ENCODE measurements at regions not wholly inside any gene's neighbourhood (a gene's known extent, or its start where the extent isn't known, plus 50 kb on each side); places are given as distances from the start of the nearest gene placed in this dataset.

- Histone ChIP-seq H3K18ac (ENCODE audit: insufficient read length, low read depth, low read length) (no peak overlapping the region), H2BK120ac (ENCODE audit: low read depth, low read length, poor library complexity, severe bottlenecking) (no peak overlapping the region), H3T11ph (ENCODE audit: low read length) (no peak overlapping the region), H2BK20ac (ENCODE audit: low read depth, low read length, poor library complexity, severe bottlenecking) (no peak overlapping the region), H3K23me2 (ENCODE audit: insufficient read length, low read depth, low read length, poor library complexity, severe bottlenecking) (no peaks in the 10 kb centered on the region), H3K4me1 (ENCODE audit: insufficient read depth, low read length) (0 out of 2 replicates have a peak, but pooled peaks cover 2% of the 10 kb centered on the region), H2BK5ac (ENCODE audit: insufficient read length, low read length) (no peak overlapping the region), H3K27me3 (ENCODE audit: insufficient read depth, low read length) (no peaks in the 10 kb centered on the region), H4K8ac (replicated peaks; ENCODE audit: insufficient read length, low read depth, low read length) (no peak overlapping the region), H3K4me2 (ENCODE audit: insufficient read depth, insufficient read length, low read length) (no peak overlapping the region), H3K27ac (ENCODE audit: insufficient read length, low read depth, low read length) (no peak overlapping the region), H3K79me2 (ENCODE audit: insufficient read depth, low read length) (no peaks in the 10 kb centered on the region), H4K5ac (ENCODE audit: insufficient read length, low read depth, low read length) (no peak overlapping the region), H3K14ac (ENCODE audit: insufficient read depth, low read length) (no peak overlapping the region), H2AFZ (ENCODE audit: low read length) (no peak overlapping the region), H4K20me1 (ENCODE audit: control insufficient read depth, insufficient read depth, insufficient read length) (no peaks in the 10 kb centered on the region), H3K9ac (ENCODE audit: extremely low read depth, insufficient read length, low read length) (no peak overlapping the region), H2BK15ac (ENCODE audit: low read depth, low read length) (no peak overlapping the region), H4K91ac (ENCODE audit: insufficient read length, low read depth, low read length) (no peak overlapping the region), H2BK12ac (ENCODE audit: insufficient read length, low read depth, low read length) (no peak overlapping the region), H3K23ac (ENCODE audit: insufficient read length, low read depth, low read length) (no peak overlapping the region), H3K79me1 (ENCODE audit: insufficient read depth, low read depth, low read length, poor library complexity, severe bottlenecking) (no peaks in the 10 kb centered on the region), H3K9me3 (ENCODE audit: control insufficient read depth, low read depth, low read length) (no peaks in the 10 kb centered on the region), H3K56ac (ENCODE audit: insufficient read length, low read depth, low read length) (no peak overlapping the region), H2AK5ac (ENCODE audit: insufficient read length, low read length) (no peak overlapping the region), H3K4ac (ENCODE audit: low read depth, low read length) (no peak overlapping the region)
- Mint-ChIP-seq H3K9me3 (no peaks in the 10 kb centered on the region), H3K4me3 (no peak overlapping the region), H3K27me3 (ENCODE audit: low read depth) (no peaks in the 10 kb centered on the region), H3K36me3 (ENCODE audit: insufficient read depth in 1 of 3, low read depth in 3 of 3) (no peaks in the 10 kb centered on the region), H3K4me1 (peaks cover 13 to 17% of the 10 kb centered on the region in 2 experiments), H3K27ac (no peak overlapping the region)
- no CpG with 5 or more reads among the region's 2 CpGs for WGBS (ENCODE audit: extremely low coverage, insufficient read length, low lambda C conversion rate)
- DNase-seq, result no peak
- no peak for TF ChIP-seq CTCF (conservative IDR thresholded peaks at IDR 0.05)
These were observed 168.3 kb upstream of the LPP start for GRCh38 chr3:187985647-187986046.

Measured in H9 (cell line).